ENCODE measurements at regions not wholly inside any gene's neighbourhood (a gene's known extent, or its start where the extent isn't known, plus 50 kb on each side); places are given as distances from the start of the nearest gene placed in this dataset.

GRCh38 chr2:105631011-105631410 lies 113.7 kb upstream of the NCK2 start:
- TF ChIP-seq CTCF (IDR thresholded peaks at IDR 0.05) (no peak), POLR2A (IDR thresholded peaks at IDR 0.05) (no peak)

All from gastroesophageal sphincter (tissue), 3 donors.